Activated naive CD8-positive, alpha-beta T cell treated with anti-CD3 and anti-CD28 coated beads for 36 hours (primary cell): ENCODE measurements at regions not wholly inside any gene's neighbourhood (a gene's known extent, or its start where the extent isn't known, plus 50 kb on each side); places are given as distances from the start of the nearest gene placed in this dataset.

Experiments used
- DNase-seq: peaks from one replicate; pipeline ENCODE4 v3.0.0; 2021
- H3K27ac Mint-ChIP-seq: one replicate; pipeline ENCODE4 v1.8.0; 2022; ENCODE audit warnings: mild to moderate bottlenecking, moderate library complexity, mixed read lengths
- H3K27me3 Mint-ChIP-seq: one replicate; pipeline ENCODE4 v1.8.0; 2022; ENCODE audit warnings: mild to moderate bottlenecking, mixed read lengths
- H3K36me3 Mint-ChIP-seq: one replicate; pipeline ENCODE4 v1.8.0; 2021; ENCODE audit warnings: mild to moderate bottlenecking, mixed read lengths
- H3K4me1 Mint-ChIP-seq: one replicate; pipeline ENCODE4 v1.8.0; 2021; ENCODE audit warnings: mixed read lengths
- H3K4me3 Mint-ChIP-seq: one replicate; pipeline ENCODE4 v1.8.0; 2022; ENCODE audit warnings: mild to moderate bottlenecking, moderate library complexity, mixed read lengths
- H3K9me3 Mint-ChIP-seq: one replicate; pipeline ENCODE4 v1.8.0; 2022; ENCODE audit warnings: mixed read lengths

DNA sequence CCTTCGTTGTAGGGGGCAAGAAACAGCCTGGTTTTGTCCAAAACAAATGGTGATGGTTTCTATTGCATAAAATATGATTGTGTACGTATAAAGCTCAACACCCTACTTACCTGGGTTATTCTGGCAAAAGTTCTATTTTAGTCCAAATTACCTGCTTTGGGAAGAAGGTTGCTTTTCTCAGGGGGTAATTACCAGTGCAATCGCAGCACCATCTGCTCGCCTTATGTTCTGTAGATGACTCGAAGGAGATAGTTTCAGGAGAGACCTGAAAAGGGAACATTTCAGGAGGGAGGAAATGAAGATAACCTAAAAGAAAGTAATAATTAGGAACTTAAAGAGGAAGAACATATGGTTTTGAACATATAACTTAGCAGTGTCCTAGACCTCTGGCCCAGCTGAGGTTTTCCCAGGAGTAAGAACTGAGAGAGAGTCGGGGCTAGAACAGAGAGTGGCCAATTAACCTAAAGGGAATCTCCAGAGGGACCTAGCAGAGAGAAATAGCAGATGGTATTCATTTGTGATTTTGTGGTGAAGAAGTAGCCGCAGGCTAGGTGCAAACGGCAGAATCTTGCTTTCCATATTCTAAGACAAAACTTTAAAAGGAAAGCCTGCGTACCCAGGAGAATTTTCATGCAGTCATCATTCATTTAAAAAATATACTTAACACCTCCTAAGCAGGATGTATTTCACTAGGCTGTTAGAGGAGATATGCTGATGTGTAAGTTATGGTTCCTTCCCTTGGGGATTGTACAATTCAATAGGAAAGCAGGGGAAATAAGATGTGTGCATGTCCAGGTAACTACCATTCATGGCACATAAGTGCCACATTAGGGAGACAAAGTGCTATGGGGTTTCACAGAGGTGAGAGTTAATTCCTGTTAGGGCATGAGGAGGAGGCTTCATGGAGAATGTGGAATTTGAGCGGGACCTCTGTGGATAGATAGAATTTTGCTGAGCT lies 113.0 kb upstream of the SLC10A2 start:
- H3K36me3 Mint-ChIP-seq: no peaks in the 10 kb centered on the region

DNA sequence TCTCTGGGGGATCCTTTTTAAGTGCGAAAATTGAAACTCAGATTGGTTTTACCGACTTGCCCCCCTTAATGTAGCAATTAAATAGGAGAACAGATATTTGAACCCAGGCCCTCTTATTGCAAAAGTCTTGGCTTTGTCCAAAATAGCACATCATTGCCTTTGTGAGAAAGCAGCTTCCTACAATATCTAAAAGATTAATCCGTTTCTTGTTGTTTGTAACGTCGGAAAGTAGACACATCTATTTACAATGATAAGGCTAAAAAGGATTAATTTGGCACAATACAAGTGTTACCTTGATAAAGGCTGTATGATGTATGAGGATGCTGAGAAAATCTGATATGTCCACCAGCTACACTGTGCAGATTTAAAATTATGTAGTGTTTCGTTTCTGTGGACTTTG lies 108.7 kb upstream of the SLC10A2 start:
- DNase-seq: no peak
- H3K27me3 Mint-ChIP-seq: no peaks in the 10 kb centered on the region
- H3K4me1 Mint-ChIP-seq: no peaks in the 10 kb centered on the region
- no peaks in the 10 kb centered on the region for H3K36me3 Mint-ChIP-seq
- no peak overlapping the region for H3K4me3 Mint-ChIP-seq
- no peak overlapping the region for H3K27ac Mint-ChIP-seq
- H3K9me3 Mint-ChIP-seq: no peaks in the 10 kb centered on the region

More for the DNA sequence above, 113.0 kb upstream of the SLC10A2 start:
- H3K4me1 Mint-ChIP-seq: no peaks in the 10 kb centered on the region
- H3K4me3 Mint-ChIP-seq: no peak overlapping the region
- no peaks in the 10 kb centered on the region for H3K27me3 Mint-ChIP-seq
- H3K27ac Mint-ChIP-seq: no peak overlapping the region
- DNase-seq: no peak
- no peaks in the 10 kb centered on the region for H3K9me3 Mint-ChIP-seq

DNA sequence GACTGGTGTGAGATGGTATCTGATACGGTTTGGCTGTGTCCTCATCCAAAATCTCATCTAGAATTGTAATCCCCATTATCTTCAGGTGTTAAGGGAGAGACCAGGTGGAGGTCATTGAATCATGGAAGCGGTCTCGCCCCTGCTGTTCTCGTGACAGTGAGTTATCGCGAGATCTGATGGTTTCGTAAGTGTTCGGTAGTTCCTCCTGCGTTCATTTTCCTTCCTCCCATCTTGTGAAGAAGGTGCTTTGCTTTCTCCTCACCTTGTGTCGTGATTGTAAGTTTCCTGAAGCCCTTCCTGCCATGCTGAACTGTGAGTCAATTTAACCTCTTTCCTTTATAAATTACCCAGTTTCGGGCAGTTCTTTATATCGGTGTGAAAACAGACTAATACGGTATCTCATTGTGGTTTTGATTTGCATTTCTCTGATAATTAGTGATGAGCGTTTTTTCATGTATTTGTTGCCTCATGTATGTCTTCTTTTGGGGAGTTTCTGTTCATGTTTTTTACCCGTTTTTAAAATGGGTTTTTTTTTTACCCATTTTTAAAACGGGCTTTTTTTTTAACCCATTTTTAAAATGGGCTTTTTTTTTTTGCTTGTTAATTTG lies 102.8 kb upstream of the SLC10A2 start:
- DNase-seq: no peak
- Mint-ChIP-seq H3K4me1 (no peaks in the 10 kb centered on the region), H3K27ac (no peak overlapping the region), H3K27me3 (no peaks in the 10 kb centered on the region), H3K36me3 (no peaks in the 10 kb centered on the region), H3K4me3 (no peak overlapping the region), H3K9me3 (peaks cover 2% of the 10 kb centered on the region)

DNA sequence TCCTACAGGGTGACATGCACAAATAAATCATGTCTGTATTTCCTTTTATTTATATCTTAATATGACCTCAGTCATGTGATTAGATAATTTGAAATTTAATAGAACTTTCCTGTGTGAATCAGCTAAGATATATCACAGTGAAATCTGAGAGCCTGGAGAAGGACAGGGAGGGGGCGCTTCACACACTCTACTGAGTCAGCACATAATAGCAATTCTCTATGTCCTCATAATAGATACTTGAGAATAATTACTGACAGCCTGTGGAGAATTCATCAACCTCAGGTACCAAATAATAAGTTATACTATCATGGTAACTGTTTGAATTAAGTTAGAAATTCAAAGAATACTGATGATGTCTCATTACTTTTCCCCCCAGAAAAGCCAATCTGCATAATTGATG lies 98.0 kb upstream of the SLC10A2 start:
- H3K4me3 Mint-ChIP-seq: no peak overlapping the region
- no peaks in the 10 kb centered on the region for H3K27me3 Mint-ChIP-seq
- no peak for DNase-seq
- no peaks in the 10 kb centered on the region for H3K36me3 Mint-ChIP-seq
- peaks cover 2% of the 10 kb centered on the region for H3K9me3 Mint-ChIP-seq
- no peak overlapping the region for H3K27ac Mint-ChIP-seq
- H3K4me1 Mint-ChIP-seq: no peaks in the 10 kb centered on the region

- no peak for DNase-seq
- Mint-ChIP-seq H3K4me3 (no peak overlapping the region), H3K27me3 (no peaks in the 10 kb centered on the region), H3K9me3 (no peaks in the 10 kb centered on the region), H3K4me1 (no peaks in the 10 kb centered on the region), H3K27ac (no peak overlapping the region), H3K36me3 (no peaks in the 10 kb centered on the region)
These were observed 95.3 kb upstream of the SLC10A2 start for GRCh38 chr13:103161476-103161875.

DNA sequence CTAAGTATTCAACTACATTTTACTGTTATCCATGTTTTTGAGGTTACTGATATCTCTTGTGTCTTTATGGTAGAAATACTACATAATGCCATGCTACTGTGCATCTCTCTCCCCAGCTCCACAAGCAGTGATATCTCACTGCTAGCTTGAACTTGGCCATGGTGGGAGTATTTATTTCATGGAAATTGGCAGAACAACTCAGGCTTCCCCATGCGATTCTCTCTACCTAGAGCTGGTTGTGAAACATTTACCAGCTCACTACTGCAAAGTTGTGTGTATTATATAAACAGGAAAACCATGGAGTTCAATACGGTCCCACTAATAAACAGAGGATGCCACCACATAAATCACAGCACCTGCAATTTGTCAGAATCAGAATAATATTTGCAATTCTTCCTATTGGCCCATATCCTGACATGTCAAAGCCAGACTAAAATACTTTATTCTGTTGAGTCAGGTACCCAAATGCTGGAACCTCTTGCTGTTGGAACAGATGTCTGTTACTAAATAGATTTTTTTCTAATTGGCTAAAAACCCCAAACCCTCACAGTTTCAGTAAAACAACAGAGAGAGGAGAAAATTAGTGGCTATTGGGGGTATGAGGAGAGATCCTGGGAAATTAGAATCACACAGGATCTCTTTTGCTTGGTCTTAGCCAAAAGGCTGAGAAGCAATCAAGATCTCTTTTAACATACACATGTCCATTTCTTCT lies 91.4 kb upstream of the SLC10A2 start:
- H3K4me3 Mint-ChIP-seq: no peak overlapping the region
- H3K27ac Mint-ChIP-seq: no peak overlapping the region
- DNase-seq: no peak
- H3K36me3 Mint-ChIP-seq: no peaks in the 10 kb centered on the region
- H3K9me3 Mint-ChIP-seq: no peaks in the 10 kb centered on the region
- H3K4me1 Mint-ChIP-seq: no peaks in the 10 kb centered on the region
- peaks cover 3% of the 10 kb centered on the region for H3K27me3 Mint-ChIP-seq

- H3K27me3 Mint-ChIP-seq: peaks cover 3% of the 10 kb centered on the region
- H3K27ac Mint-ChIP-seq: no peak overlapping the region
- H3K9me3 Mint-ChIP-seq: no peaks in the 10 kb centered on the region
- H3K4me3 Mint-ChIP-seq: no peak overlapping the region
- no peak for DNase-seq
- no peaks in the 10 kb centered on the region for H3K36me3 Mint-ChIP-seq
- no peaks in the 10 kb centered on the region for H3K4me1 Mint-ChIP-seq
These were observed 90.8 kb upstream of the SLC10A2 start for GRCh38 chr13:103157016-103157415.

GRCh38 chr13:103156346-103156998 lies 90.3 kb upstream of the SLC10A2 start:
- Mint-ChIP-seq H3K27me3 (peaks cover 3% of the 10 kb centered on the region), H3K36me3 (no peaks in the 10 kb centered on the region), H3K4me3 (no peak overlapping the region), H3K4me1 (no peaks in the 10 kb centered on the region), H3K27ac (no peak overlapping the region), H3K9me3 (no peaks in the 10 kb centered on the region)
- no peak for DNase-seq

DNA sequence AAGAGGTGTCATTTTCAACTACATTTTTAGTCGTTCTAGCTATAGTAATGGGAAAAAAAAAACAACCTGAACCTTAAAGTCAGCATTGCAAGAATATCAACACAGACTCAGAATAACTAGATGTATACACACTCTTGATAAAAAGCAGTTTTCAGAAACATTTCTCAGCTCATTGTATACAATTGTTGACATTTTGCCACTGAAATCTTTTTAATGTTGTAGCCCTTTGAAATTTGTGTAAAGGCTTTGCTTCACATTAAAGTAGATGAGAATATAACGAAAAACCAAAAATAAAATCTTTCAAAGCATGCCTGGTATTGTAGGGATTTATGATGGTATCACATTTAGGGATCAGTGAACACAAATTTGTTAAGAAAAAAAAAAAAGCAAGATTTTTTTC lies 87.2 kb upstream of the SLC10A2 start:
- DNase-seq: no peak
- H3K9me3 Mint-ChIP-seq: no peaks in the 10 kb centered on the region
- H3K27ac Mint-ChIP-seq: no peak overlapping the region
- H3K36me3 Mint-ChIP-seq: no peaks in the 10 kb centered on the region
- no peaks in the 10 kb centered on the region for H3K4me1 Mint-ChIP-seq
- H3K4me3 Mint-ChIP-seq: no peak overlapping the region
- H3K27me3 Mint-ChIP-seq: peaks cover 7% of the 10 kb centered on the region

DNA sequence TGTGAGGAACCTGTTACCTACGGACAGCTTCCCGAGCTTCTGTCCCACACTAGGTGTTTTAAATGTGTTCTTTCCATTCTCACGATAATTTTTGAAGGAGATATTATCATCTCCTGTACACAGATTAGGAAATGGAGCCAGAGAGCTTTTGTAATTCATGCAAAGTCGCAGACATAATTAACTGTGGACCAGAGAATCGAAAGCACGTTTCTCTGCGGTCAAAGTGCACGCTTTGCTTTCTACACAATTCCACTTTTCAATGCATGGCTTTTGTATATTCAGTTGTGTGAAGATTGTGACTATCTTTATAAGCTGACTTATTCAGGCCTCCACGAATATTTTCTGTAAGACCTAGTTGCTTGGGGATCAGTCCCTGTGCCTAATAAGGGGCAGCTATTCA lies 81.7 kb upstream of the SLC10A2 start:
- peaks cover 3% of the 10 kb centered on the region for H3K27me3 Mint-ChIP-seq
- no peak for DNase-seq
- no peak overlapping the region for H3K27ac Mint-ChIP-seq
- no peaks in the 10 kb centered on the region for H3K36me3 Mint-ChIP-seq
- H3K9me3 Mint-ChIP-seq: no peaks in the 10 kb centered on the region
- no peak overlapping the region for H3K4me3 Mint-ChIP-seq
- H3K4me1 Mint-ChIP-seq: no peaks in the 10 kb centered on the region

GRCh38 chr13:103145442-103145841 lies 79.2 kb upstream of the SLC10A2 start:
- H3K36me3 Mint-ChIP-seq: no peaks in the 10 kb centered on the region
- no peaks in the 10 kb centered on the region for H3K4me1 Mint-ChIP-seq
- DNase-seq: no peak
- peaks cover 9% of the 10 kb centered on the region for H3K27me3 Mint-ChIP-seq
- H3K27ac Mint-ChIP-seq: no peak overlapping the region
- H3K9me3 Mint-ChIP-seq: no peaks in the 10 kb centered on the region
- H3K4me3 Mint-ChIP-seq: no peak overlapping the region

DNA sequence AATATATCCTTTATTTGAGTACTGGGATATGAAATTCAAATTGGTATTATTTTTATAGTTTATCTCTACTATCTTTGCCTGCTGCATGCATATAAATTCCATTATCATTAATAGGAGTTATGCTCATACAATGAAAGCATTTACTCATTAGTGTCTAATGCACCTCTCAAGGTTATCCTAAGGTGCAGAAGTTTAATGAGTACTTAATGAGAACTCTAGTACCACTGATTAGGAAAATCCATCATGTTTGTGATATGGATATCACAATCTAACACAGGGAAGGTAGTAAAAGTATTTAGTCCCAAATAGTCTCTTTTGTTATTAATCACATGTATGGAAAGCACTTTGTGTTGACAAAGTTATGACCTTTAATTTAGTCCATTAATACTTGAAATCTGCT lies 77.2 kb upstream of the SLC10A2 start:
- no peak for DNase-seq
- Mint-ChIP-seq H3K4me1 (no peaks in the 10 kb centered on the region), H3K36me3 (no peaks in the 10 kb centered on the region), H3K9me3 (no peaks in the 10 kb centered on the region), H3K4me3 (no peak overlapping the region), H3K27ac (no peak overlapping the region), H3K27me3 (peaks cover 5% of the 10 kb centered on the region)

- peaks cover 5% of the 10 kb centered on the region for H3K27me3 Mint-ChIP-seq
- no peaks in the 10 kb centered on the region for H3K9me3 Mint-ChIP-seq
- H3K4me3 Mint-ChIP-seq: no peak overlapping the region
- H3K27ac Mint-ChIP-seq: no peak overlapping the region
- no peaks in the 10 kb centered on the region for H3K4me1 Mint-ChIP-seq
- H3K36me3 Mint-ChIP-seq: no peaks in the 10 kb centered on the region
- no peak for DNase-seq
These were observed 75.9 kb upstream of the SLC10A2 start for GRCh38 chr13:103142151-103142550.

- H3K36me3 Mint-ChIP-seq: no peaks in the 10 kb centered on the region
- H3K27me3 Mint-ChIP-seq: peaks cover 5% of the 10 kb centered on the region
- no peak overlapping the region for H3K27ac Mint-ChIP-seq
- H3K4me3 Mint-ChIP-seq: no peak overlapping the region
- no peaks in the 10 kb centered on the region for H3K9me3 Mint-ChIP-seq
- H3K4me1 Mint-ChIP-seq: no peaks in the 10 kb centered on the region
- DNase-seq: no peak
These were observed 73.9 kb upstream of the SLC10A2 start for GRCh38 chr13:103140001-103140671.
